ENCODE measurements at regions not wholly inside any gene's neighbourhood (a gene's known extent, or its start where the extent isn't known, plus 50 kb on each side); places are given as distances from the start of the nearest gene placed in this dataset.
A peak's percentile ranks its signal among the peaks of the same experiment; 100 is the strongest.
"Not testable (repeated sequence)": the region's sequence is repeated elsewhere in the genome, so short reads cannot be mapped to it uniquely, and the experiment has no call there.

DNA sequence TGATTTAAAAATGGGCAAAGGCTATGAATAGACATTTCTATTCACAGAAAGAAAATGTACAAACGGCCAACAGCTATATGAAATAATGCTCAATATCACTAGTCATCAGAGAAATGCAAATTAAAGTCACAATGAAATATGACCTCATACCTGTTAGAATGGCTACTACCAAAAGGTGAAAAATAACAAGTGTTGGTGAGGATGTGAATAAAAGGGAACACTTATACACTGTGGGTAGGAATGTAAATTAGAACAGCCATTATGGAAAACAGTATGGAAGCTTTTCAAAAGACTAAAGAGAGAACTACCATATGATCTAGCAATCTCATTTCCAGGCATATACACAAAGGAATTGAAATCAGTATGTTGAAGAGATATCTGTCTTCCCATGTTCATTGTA, 118.9 kb upstream of the SPOPL start:
- no peak for DNase-seq (ENCODE audit: low read depth in 2 of 2)

DNA sequence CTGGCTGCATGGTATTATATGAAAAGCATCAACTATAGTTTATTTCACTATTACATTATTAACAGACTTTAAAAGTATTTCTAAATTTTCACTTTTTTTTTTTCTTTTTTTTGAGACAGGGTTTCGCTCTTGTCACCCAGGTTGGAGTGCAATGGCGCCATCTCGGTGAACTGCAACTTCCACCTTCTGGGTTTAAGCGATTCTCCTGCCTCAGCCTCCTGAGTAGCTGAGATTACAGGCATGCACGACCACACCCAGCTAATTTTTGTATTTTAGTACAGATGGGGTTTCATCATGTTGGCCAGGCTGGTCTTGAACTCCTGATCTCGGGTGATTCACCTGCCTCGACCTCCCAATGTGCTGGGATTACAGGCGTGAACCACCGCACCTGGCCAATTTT, 115.4 kb upstream of the SPOPL start:
- DNase-seq (ENCODE audit: low read depth in 2 of 2): not testable (repeated sequence)

DNA sequence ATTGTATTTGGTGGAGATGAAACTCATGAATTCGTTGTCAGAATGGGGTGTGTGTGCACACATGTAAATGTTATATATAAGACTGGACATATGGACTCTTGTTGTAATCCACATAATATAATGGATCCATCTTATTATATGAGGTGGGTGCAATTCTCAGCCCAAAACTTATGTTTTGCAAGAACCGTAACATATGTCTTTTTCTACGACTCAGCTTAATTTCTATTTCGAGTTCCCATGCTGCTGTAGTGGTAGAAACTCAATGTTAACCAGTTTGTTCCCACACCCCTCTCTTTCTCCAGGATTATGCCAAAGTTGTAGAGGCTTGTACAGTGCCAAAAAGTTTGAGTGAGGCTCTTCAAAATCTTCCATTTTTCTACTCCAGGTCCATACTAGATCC, 112.5 kb upstream of the SPOPL start:
- DNase-seq (ENCODE audit: low read depth in 2 of 2): no peak

DNA sequence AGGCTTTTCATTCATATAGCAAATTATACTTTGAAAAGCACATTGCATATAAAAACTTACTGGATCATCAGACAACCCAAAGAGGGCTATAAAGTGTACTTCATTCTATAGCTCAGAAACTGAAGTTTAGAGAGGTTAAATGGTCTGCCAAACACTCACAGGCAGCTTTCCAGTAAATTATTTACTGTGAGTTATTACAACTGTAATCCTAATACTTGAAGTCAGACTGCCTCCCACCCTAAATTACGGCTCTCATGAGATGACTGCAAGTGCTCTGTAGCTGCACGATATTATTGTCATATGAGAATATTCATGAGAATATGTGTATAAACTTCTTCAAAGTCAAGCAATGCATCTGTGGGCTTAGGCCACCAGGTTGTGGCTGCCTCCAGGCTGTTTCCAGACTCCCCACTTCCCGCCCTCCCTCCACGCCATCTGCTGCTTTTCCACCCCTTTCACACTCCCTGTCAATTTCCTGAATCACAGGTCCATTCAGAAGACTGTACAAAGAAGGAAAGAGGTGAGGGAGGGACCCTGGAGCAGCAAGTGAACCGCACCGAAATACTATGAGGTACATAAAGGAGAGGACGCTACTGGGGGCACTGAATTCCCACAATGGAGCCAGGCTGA, 111.1 kb upstream of the SPOPL start:
- no peak for DNase-seq (ENCODE audit: low read depth in 2 of 2)

DNA sequence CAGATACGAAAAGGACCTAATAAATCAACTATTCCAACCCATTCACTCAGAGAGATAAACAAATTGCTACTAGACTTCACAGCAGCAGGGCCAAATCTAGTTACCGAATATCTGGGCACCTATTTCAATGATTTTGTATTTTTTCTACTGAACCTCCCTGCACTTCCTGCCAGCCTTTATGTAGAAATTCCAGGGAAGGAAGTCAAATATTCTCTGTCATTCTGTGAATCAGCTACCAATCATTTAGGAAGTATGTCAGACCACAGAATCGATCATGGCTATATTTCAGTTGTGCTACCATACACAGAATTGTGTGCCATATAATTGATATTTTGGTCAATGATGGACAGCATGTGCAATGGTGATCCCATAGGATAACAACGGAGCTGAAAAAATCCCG, 109.6 kb upstream of the SPOPL start:
- DNase-seq (ENCODE audit: low read depth in 2 of 2): no peak

DNA sequence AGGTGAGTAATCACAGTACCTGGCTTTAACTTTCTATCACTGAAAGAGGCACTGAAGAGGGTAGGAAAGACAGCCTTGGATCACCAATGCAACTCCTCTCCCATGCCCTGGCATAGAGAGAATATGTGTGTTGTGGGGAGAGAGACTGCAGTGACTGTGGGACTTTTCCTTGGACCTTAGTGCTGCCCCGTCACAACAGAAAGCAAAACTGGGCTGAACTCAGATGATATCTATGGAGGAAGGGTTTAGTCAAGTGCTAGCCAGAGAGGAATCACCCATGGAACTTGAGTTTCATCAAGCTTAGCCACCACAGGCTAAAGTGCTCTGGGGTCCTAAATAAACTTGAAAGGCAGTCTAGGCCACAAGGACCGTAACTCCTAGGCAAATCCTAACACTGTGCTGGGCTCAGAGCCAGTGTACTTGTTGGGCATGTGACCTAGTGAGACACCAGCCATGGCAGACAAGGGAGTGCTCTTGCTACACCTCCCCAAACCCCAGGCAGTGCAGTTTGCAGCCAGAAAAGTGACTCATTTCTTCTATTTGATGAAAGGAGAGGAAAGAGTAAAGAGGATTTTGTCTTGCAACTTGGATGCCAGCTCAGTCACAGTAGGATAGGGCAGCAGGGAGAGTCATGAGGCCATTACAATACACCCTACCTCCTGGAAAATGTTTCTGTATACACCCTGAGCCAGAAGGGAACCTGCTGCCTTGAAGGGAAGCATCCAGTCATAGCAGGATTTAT, 105.8 kb upstream of the SPOPL start:
- DNase-seq (ENCODE audit: low read depth in 2 of 2): no peak

DNA sequence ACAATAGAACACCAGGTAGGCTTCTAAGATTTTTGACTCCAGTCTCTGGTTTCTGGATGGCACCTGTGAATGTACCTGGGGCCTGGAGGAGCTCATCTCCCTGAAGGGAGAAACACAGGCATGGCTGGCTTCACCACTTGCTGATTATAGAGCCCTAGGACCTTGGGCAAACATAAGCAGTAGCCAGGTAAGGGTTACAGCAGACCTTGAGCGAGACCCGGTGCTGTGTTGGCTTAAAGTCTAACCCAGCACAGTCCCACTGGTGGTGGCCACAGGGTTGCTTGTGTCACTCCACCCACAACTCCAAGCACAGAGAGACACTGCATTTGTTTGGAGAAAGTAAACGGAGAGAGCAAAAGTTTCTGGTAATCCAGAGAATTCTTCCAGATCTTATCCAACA, 104.7 kb upstream of the SPOPL start:
- DNase-seq (ENCODE audit: low read depth in 2 of 2): no peak

DNA sequence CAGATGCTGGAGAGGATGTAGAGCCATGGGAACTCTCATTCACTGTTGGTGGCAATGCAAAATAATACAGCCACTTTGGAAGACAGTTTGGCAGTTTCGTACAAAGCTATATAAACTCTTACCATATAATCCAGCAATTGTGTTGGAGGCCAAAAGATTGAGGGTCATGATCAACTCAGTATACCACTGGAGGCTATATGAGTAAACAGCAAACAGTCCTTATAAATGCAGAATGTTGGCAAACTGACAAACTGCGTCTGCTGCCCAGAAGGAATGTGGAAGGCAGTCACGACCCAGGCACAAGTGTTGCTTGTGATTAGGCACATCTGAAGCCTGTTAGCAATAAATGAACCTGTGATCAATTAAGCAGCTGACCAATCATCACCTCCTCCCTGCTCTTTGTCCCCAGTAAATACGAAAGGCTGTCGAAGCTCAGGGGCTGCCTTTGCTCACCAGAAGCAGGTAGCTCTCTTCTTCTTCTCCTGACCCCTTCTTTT, 98.1 kb upstream of the SPOPL start:
- no peak for DNase-seq (ENCODE audit: low read depth in 2 of 2)

DNA sequence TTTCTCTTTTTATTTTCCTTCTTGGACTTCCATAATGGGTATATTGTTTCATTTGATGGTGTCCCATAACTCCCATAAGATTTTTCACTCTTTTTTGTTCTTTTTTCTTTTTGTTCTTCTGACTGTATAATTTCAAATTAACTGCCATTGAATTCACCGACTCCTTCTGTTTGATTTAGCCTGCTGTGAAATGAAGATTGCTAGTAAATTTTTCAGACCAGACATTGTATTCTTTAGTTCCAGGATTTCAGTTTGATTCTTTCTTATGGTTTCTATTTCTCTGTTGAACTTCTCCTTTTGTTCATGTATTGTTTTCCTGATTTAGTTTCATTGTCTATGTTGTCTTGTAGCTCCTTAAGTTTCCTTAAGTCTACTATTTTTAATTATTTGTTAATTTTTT, 87.6 kb upstream of the SPOPL start:
- DNase-seq (ENCODE audit: low read depth in 2 of 2): no peak

DNA sequence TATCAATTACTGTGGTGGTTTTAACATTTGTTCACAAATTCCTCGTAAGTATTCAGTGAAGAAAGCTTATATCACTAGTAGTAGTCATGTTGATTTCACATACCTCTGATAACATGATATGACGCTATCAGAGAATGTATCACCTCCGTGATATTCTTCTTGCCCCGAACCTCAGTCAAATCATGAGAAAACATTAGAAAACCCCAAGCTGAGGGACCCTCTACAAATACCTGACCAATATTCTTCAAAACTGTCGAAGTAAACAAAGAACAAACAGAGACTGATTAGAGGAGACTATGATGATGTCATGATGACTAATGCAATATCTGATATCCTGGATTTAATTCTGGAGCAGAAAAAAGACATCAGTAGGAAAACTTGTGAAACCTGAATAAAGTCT, 85.6 kb upstream of the SPOPL start:
- no peak for DNase-seq (ENCODE audit: low read depth in 2 of 2)

DNA sequence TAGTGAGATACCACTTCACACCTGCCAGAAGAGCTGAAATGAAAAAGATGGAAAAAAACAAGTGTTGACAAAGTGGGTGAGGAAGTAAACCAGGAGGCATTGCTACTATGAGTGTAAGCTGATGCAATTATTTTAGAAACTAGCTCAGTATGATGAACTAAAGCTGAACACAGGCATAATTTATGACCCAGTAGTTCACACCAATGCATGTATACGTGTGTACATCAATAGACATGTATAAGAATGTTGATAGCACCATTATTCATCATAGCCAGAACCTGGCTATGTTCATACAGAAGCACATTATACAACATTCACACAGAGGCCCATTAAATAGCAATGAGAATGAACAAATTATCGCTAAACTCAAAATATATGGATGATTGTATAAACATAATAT, 83.1 kb upstream of the SPOPL start:
- no peak for DNase-seq (ENCODE audit: low read depth in 2 of 2)

DNA sequence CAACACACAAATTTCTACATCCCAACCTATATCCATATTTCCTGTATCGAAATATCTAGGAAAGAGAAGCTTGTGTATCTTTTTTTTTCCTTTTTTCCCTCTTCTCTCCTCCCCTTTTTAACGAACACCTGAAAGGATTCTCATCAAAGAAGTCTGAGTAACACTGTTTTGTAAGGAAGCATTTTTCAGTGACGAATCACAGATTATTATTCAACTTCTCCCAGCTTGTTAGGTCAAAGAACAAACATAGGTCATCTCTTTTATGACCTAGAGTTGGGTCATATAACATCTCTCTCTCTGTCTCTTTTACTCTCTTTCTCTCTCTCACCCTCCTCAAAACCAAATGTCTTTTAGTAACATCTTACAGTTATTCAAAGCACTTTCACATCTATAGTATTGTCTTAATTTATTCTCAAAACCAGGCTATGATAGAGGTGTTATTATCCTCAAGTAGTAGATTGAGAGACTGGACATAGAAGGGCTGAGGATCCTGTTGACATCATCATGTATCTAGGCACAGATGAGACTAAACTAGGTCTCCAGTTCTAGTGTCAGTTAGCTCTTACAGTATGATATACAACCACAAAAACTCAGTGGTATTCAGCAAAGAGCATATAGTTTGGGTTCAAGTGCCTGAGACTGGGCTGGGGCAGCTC, 80.1 kb upstream of the SPOPL start:
- DNase-seq (ENCODE audit: low read depth in 2 of 2): no peak

DNA sequence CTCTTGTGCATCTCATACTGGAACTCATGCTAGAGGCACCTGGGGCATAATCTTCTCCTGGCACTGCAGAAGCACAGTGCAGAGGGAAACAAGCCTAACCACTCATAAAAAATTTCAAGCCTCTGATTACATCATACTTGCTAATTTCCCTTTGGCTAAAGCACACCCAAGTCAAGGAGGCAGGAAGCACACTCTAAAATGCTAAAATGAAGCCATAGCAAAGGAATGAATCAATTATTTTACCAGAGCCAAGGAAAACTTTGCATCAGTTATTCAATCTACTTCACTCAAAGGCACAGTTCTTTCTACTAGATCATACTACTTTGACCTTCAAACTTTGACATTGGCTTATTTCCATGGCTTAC, 79.6 kb upstream of the SPOPL start:
- peak; percentile 54 to 60 for DNase-seq (ENCODE audit: low read depth in 2 of 2)

DNA sequence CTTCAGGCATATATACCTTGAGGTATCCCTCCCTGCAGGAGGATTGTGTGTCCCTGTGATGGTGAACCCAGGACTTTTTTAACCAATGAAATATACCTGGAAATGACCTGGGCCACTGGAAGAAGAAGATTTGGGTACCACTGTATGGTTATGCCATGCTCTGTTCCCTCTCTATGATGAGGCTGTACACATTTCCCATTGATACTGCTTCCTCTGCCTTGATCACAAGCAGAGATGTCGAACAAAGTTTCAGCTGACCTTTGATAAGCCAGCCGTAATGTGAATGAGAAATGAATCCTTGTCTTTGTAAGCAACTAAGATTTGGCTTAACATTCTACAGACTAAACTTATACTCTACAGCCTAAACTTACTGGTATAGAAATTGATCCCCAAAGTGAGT, 78.4 kb upstream of the SPOPL start:
- no peak for DNase-seq (ENCODE audit: low read depth in 2 of 2)

DNA sequence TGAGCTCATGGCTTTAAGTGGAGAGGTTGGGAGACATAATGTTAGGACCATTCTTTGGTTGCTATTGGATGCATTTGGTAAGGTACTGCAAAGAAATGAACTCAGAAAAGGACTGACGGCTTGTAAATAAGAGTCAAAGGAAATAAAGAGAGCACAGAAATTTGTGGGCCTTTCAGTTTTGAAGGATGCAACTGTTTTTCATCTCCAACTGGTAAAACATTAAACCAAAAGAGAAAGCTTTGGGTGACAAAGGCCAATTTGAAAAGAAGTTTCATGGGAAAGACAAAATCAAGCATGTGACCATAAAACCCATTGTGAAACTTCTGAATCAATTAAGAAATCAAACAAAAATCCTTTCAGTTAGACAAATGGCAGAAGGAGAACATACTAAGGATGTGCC, 77.8 kb upstream of the SPOPL start:
- no peak for DNase-seq (ENCODE audit: low read depth in 2 of 2)

DNA sequence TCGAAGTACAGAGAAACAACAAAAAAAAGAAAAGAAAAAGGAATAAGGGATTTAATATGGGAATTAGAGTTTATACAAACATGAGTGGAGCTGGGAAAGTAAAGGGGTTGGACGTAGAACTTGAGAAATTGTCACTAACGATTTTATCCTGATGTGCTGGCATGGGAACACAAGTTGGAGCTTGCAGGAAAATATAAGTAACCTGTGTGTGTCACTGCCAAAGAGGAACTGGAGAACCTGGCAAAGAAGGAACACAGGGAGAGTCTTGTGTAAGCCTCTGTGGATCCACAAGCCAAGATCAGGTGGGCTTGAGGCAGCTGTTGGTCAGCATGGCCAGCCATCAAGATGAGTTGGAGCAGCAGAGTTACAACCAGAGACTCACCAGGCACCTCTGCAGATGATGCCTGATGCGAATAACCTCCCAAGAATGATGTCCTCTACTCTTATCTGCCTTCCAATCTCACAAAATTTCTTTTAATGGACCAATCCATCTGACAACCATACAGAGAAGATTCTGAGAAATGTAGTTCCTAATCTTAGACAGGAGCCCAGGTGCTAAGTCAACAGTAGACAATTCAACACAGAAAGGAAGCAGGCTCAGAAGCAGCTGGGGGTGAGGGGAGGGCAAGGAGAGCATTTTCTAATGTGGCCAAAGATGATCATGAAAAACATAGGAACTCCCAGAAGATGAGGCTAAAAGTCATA, 77.0 kb upstream of the SPOPL start:
- DNase-seq (ENCODE audit: low read depth in 2 of 2): no peak

DNA sequence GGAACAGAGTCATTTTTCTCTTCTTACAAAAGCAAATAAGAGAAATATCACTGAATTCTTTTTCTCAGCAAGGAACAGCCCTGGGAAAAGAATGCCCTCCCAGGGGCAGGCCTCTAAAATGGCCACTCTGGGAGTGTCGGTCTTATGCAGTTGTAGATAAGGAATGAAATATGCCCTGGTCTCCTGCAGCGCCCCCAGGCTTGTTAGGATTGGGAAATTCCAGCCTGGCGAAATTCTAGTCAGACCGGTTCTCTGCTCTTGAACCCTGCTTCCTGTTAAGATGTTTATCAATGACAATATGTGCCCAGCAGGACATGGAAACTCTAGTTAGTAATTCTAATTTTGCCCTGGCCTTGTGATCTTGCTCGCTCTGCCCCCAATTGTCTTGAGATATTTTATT, 75.5 kb upstream of the SPOPL start:
- not testable (repeated sequence) for DNase-seq (ENCODE audit: low read depth in 2 of 2)

DNA sequence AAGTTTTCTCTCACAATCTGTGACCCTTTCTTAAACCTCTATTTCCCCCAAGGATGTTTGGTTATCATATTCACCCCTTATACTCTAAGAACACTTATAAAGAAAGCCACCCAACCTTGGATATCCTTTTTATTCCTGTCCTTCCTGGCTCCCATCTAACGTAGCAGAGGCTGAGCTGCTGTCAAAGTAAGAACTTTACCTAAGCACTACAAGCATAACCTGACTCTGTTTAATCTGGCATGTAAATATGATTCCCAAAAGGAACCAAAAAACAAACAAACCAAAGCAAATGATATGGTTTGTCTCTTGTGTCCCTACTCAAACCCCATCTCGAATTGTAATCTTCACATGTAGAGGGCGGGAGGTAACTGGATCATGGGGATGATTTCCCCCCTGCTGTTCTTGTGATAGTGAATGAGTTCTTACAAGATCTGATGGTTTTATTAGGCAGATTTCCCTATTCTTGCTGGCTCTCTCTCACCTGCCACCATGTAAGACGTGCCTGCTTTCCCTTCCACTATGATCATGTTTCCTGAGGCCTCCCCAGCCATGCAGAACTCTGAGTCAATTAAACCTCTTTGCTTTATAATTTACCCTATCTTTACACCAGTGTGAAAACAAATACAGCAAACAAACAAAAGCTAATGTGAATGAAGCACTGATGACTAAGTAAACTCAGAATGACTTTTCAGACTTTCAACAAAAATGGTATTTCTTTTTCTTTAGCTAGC, 72.7 kb upstream of the SPOPL start:
- DNase-seq (ENCODE audit: low read depth in 2 of 2): no peak

DNA sequence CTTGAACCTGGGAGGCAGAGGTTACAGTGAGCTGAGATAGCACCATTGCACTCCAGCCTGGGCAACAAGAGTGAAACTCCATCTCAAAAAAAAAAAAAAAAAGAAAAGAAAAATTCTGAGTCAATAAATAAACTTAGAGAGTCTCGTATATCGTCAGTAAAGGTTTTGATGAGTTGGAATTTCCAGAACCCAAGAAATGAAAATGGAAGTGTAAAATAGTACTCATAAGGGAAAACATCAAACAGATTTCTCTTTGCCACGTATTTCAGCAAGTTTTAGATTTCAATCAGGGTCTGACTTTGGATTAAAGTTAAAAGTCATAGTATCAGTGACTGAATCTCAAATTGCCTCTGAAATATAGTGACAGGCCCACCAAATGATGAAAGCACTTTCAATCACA, 71.4 kb upstream of the SPOPL start:
- DNase-seq (ENCODE audit: low read depth in 2 of 2): no peak

DNA sequence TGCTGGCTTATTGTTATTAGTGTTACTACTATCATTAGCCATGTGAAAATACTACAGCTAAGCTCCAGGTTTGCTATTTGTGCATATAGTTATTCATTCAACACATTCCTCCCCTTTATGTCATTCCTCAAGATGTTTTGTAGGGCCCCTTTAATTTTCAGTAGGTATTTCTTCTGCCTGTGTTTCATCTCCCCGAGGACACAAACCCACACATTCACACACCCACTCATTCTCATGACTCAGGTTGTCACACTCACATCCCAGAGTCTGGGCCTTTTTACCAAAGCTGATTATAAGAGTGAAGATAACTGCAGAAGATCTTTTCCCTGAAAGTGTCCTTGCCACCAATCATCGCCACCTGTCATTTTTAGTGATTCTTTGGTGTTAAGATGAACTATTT, 68.6 kb upstream of the SPOPL start:
- DNase-seq (ENCODE audit: low read depth in 2 of 2): peak in 1 of 2 experiments; percentile 3

DNA sequence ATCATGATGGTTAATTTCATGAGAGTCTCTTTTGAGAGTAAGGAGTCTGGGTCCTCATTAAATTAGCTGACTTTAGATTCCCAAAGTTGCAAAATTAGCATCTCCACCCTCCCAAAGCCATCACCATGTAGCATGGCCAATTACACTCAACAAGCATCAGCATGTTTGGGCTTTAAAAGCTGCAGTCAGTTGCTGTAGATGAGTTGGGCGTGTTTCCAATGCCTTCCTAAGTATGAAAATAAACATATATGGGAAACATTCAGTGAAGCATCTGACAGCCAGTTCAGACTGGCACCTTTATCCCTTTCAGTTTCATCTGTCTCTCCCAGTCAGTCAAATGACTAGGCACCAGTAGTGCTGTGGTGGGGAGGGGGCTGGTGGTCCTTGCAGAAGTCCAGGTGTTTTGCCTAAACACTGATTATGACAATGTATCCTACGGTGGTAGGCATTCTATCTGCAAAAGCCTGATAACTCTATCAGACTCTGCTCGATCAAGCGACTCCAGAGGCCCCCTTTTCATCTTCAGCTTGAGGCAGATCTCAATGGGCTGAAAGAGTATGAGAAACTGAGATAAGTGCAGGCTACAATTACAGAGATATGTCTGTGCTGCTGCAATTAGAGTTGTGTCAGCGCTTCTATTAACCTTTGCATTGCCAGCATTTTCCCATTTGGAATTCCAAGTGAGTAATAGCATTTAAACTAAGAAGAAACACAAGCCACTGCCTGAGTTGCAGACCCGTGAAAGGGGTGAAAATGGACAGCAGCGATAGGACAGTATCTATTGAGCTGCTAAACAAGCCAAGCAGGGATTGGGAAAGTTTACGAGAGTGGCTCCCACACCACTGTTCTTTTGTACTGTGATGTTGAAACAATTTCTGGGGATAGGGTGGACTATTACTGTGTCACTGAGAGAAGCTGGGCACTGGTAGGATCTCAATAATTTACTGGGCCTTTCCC, 67.3 kb upstream of the SPOPL start:
- DNase-seq (ENCODE audit: low read depth in 2 of 2): no peak
